ENCODE measurements at regions not wholly inside any gene's neighbourhood (a gene's known extent, or its start where the extent isn't known, plus 50 kb on each side); places are given as distances from the start of the nearest gene placed in this dataset.

DNA sequence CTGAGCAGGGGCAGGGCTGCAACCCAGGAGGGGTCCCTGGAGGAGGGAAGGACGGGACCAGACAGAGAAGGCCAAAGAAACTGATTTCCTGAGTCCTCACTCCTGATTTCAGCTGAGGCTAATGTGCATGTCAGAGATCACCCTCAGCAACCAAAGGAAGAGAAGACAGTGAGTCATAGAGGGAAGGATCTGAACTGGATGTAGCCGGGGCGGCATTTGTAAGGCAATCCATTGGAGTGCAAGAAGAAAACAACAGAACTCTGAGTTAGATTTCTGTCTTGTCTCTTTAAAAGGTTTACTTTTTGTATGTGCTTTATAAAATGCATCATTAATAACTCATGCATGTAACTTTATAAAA is 105.3 kb upstream of the AGBL1 start:
- DNase-seq (ENCODE audit: low spot score in 2 of 2) (no peak), FAIRE-seq (no peak)

DNA sequence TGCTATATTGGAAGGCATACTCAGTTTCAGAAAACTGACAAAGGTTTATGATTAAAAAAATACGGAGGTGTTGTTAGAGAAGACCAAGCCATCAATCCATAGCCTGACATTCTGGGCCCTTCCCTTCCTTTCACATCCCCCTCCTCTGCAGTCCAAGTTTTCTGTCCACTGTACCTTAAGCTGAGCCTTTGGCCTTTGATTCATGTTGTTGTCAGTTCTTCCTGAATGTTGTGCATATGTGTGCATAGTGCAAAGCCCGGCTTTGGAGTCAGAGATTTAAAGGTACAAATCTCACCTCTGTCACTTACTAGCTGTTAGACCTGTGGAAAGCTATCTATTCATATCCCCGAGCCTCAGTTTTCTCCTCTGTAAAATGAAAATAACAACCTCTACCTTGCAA is 104.9 kb upstream of the AGBL1 start:
- FAIRE-seq, result no peak
- DNase-seq (ENCODE audit: low spot score in 2 of 2), result no peak

DNA sequence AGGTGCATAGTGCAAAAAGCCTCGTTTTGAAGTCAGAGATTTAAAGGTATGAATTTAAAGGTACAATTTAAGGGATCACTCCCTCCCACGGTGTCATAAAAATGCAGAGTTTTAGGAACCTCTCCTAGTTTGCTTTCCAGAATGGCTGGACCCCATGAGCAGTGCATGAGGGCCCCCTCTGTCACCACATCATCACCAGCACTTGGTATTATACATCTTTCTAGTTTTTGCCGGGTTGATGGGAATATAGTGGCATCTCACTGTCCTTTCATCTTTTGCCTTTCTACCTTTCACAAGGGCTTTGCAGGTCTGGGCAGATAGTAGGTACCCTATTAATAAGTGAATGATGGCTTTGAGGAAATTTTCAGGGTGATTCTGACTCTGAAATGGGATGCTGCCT is 103.6 kb upstream of the AGBL1 start:
- DNase-seq (ENCODE audit: low spot score in 2 of 2), result no peak
- no peak for FAIRE-seq

DNA sequence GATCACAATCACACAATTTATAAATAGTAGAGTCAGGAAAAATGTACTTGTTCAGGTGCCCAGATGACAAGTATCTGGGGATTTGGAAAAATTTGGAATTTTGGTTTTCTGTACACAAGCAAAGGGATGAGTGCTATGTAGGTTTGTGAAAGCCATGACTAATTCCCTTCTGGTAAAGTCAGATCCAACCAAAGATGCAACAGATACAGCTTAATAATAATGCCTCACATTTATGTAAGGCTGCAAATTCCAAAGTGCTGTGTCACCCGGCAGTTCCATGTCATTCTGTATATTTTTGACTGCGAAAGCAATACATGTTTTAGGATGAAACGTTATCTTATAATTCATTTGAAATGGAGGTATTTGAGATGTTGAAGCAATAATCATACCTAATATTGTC is 102.7 kb upstream of the AGBL1 start:
- FAIRE-seq, result no peak
- no peak for DNase-seq (ENCODE audit: low spot score in 2 of 2)

DNA sequence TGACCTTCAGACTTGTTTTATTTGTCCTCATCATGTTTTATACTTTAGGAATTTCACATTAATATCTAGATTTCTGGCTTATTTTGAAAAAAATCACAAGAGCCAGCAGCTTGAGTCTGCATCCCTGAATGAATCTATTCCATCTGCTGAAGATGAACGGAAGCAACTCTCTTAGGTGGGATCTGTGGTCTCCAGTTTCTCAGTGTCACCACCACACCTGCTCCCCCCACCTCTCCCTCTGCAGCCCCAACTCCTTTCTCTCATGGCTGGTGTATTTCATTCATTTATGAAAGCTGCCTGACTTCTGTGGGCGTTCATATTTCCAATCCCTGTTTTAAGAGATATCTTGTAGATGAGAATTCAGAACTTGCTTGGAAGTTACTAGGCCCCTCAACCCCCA is 102.1 kb upstream of the AGBL1 start:
- DNase-seq (ENCODE audit: low spot score in 2 of 2) (no peak), FAIRE-seq (no peak)

DNA sequence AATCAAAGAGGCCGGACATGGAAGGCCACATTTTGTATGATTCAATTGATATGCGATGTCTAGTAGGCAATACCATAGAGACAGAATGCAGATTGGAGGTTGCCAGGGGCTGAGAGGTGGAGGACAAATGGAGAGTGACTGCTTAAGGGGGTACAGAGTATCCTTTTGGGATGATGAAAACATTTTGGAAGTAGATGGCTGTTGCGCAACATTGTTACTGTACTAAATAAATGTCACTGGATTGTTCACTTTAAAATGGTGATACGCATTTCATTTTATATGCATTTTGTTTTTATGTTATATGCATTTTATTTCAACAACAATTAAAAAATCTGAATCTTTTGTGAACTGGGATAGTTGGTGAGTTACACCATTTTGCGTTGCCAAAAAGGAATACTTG is 99.7 kb upstream of the AGBL1 start:
- no peak for DNase-seq (ENCODE audit: low spot score in 2 of 2)
- no peak for FAIRE-seq

DNA sequence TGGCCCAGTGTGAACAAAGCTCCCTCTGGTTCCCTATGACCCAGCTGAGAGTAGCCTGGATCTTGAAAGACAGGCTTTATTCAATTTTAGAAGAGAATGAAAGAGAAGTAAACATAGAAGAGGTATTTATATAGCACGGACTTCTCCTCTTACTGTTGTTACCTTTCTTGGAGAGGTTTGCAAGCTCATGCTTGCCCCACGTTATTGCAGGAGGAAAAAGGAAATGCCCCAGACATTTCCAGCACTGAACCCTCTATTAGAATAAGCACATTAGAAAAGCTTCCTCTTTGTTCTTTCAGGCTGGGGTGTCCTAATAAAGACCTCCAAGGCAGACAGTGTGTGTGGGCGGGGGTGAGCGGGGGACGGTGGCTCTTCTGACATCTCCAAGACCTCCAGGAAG is 98.7 kb upstream of the AGBL1 start:
- DNase-seq (ENCODE audit: low spot score in 2 of 2) (no peak), FAIRE-seq (no peak)

DNA sequence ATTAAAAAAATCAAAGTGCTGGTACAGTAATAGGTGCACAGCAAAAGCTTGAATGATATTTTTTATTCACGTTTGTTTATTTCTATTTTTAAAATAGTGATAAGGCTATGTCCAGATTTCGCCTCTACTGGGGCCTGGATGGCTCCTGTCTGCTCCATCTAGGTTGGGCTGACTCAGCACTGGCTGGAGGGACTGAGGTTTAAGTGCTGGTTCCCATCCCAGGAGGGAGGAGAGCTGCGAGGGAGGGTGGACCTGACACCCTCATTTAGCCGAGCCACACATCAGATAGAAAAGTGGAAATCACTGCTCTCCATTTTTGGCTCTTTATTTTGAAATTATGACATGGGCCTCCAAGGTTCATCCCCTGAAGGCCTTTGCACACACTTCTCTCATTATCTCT is 95.4 kb upstream of the AGBL1 start:
- FAIRE-seq (no peak), DNase-seq (ENCODE audit: low spot score in 2 of 2) (no peak)

DNA sequence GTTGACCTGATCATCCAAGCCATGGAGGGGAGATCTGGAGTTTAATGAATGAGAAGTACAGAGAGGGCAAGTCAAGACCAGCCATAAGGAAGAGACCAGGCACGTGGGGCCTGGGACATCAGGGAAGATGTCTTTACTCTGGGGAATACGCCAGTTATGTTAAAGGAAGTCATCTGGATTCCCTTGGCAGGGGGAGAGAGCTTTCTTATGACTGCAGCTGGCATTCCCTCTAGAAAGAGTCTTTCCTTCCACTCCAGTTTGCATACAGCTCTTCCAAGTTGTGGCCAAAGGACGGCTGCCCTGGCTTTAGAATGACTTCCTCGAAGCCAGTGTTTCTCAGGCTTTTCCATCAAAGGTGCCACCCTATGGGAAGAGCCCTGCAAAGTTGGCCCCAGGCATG is 93.6 kb upstream of the AGBL1 start:
- no peak for FAIRE-seq
- no peak for DNase-seq (ENCODE audit: low spot score in 2 of 2)

DNA sequence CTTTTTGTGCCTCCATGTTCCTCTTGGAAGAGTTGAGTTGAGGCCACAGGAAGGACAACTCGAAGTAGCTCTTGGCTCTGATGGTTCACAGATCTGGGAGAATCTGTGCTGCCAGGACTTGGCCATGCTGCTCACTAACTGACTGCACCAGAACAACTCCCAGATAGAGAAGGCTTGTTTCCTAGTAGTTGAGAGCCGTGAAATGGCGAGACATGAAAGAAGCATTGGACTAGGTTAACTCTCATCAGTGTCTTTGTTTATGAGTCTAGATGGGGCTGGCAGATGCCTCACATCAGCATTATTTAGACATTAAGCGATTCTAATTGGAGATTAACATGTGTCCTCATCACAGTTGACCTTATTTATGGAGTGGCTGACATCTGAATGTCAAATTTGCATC is 92.9 kb upstream of the AGBL1 start:
- DNase-seq (ENCODE audit: low spot score in 2 of 2) (no peak), FAIRE-seq (no peak)

DNA sequence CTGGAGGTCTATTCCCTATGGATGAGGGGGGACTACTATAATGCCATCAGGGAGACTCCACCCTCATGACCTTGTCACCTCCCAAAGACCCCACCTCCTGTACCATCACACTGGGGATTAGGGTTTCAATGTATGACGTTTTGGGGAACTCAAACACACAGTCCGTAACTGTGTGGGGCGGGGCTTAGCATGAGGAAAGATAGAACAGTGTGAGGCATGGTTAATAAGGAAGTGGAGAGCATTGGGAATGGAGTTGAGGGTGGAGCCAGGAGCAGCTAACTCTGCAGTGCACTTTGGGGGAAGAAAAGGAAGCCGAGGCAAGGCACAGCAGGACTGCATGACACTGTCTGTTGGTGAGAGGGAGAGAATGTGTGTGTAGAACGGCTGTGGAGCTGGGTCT is 90.9 kb upstream of the AGBL1 start:
- DNase-seq (ENCODE audit: low spot score in 2 of 2) (no peak), FAIRE-seq (no peak)

DNA sequence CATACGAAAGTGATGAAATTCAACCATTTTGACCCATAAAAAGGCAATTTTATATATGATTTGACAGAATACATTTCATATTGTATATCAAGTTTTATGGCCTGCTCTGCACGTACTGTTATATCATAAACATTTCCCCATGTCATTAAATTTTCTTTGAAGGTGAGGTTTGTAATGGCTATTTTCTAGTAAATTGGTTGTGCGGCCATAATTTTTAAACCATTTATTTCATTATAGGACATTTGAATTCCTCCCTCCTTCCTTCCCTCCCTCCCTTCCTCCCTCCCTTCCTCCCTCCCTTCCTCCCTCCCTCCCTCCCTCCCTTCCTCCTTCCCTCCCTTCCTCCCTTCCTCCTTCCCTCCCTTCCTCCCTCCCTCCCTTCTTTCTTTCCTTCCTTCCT is 87.4 kb upstream of the AGBL1 start:
- FAIRE-seq (no peak), DNase-seq (ENCODE audit: low spot score in 2 of 2) (no peak)

DNA sequence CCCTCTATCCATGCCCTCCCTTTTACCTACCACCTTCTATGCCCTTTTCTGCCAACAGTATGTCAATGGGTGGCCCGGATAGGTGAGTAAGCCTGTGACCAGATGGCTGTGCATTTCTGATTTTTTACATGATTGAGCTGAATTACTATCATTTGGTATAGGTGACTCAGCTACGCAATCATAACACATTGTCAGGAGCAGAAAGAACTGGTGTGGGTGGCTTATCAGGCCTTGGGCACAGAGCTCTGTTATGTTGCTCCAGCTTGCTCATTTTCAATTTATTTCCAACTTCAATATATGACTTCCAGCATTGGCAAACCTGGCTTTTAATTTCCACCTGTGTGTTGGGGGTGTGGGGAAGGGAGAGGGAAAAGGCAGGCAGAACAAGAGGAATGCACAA is 86.6 kb upstream of the AGBL1 start:
- FAIRE-seq (no peak), DNase-seq (ENCODE audit: low spot score in 2 of 2) (no peak)

DNA sequence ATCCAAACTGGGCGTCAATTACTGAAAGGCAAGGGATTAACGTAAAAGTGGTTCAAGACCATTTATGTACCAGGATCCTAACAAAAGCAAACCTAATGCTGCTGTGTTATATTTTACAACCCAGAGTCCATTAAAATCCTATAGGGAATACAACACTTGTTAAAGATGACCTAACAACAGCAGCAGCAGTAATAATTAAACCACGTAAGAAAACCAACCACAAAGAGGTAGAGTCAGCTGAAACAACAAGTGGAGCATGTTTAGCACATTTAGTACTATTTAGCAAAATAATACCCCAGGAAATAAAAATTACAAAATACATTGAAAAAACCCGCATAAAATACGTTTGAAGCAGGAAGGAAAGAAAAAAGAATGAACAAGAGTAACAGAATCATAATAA is 82.1 kb upstream of the AGBL1 start:
- FAIRE-seq, result no peak

DNA sequence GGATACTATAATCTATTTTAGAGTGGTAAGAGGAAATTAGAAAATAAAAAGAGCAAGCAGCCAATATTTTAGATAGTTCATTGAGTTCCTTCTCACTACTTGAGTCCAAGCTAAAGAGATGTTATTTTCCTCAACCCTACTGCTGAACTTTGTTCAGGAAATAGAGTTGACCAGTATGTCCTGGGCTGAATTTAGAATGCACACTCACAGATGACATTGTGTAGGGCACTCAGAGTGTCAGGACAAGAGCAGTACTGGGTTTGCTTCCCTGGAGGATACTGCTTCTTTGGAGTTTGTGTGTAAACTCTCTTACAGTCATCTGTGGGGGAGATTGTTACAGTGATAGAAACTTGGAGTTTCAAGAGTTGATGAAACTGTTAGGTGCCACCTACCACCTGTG is 80.0 kb upstream of the AGBL1 start:
- DNase-seq (ENCODE audit: low spot score in 2 of 2), result no peak
- FAIRE-seq, result no peak

More for the DNA sequence above, 82.1 kb upstream of the AGBL1 start:
- no peak for DNase-seq (ENCODE audit: low spot score in 2 of 2)

DNA sequence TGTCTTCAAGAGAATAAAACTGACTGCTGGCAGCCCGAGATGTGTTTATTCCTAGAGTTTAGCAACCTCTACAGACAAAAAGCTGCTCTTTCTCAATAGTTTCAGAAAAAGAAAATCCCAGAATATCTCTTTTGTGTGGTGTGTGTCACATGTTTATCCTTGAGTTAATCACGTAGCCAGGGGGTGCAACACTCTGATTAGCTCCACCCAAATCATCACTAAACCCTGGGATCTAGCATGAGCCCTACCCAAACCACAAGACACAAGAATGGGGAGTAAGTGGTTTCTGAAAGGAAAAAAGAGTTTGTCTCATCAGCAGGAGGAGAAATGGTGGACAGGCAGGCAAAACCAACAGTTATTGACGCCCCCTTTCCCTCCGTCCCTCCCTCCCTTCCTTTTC is 78.5 kb upstream of the AGBL1 start:
- DNase-seq (ENCODE audit: low spot score in 2 of 2) (no peak), FAIRE-seq (no peak)

DNA sequence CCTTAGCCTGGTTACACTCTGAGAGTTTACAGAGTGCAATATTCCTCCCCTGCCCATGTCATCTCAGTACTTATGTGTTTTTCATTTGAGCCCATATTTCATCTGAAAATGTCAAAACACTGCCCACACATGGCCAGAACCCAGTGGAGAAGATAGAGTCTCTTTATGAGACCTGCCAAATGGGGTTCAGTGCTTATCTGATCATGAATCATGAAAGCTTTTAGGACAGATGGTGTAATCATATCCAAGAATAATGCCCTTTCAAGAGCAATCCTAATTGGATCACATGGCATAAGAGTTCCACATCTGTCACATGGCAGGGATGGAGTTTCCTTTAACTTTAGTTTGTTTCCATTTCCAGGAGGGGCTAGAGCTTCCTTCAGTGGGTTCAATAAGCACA is 77.2 kb upstream of the AGBL1 start:
- FAIRE-seq (no peak), DNase-seq (ENCODE audit: low spot score in 2 of 2) (no peak)

DNA sequence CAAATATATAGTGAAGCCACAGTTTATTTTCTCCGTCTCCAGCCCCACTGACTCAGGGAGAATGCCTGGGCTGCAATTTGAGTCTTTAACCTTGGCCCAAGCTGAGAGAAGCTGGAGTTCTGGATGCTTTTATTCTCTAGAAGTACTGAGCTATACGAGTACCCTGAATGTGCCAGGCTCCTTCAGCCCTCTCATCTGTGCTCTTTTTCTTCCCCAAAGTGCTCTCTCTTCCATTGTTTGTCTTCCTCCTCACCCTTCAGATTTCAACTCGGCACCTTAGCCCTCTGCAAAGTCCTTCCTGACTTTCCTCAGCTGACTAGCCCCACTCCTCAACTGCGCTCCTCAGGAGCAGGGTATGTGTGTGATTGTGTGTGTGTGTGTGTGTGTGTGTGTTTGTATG is 75.6 kb upstream of the AGBL1 start:
- FAIRE-seq, result no peak

DNA sequence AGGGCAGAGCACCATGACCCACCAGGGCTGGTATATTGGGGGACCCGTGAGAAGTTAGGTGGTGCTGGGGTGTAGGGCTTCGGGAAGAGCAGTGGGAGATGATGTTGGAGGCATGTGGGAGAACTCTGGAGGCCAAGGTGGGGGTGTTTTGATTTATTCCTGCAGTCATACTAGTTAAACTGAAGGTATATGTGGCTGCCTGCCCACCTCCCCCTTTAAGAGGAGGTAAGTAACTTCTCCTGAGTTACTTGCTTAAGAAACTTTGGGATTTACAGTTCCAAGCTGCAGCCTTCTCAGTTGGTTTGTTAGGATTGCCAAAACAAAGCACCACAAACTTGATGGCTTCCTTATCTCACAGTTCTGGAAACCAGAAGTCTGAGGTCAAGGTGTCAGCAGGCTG is 73.1 kb upstream of the AGBL1 start:
- DNase-seq (ENCODE audit: low spot score in 2 of 2) (no peak), FAIRE-seq (no peak)

More for the DNA sequence above, 75.6 kb upstream of the AGBL1 start:
- no peak for DNase-seq (ENCODE audit: low spot score in 2 of 2)

DNA sequence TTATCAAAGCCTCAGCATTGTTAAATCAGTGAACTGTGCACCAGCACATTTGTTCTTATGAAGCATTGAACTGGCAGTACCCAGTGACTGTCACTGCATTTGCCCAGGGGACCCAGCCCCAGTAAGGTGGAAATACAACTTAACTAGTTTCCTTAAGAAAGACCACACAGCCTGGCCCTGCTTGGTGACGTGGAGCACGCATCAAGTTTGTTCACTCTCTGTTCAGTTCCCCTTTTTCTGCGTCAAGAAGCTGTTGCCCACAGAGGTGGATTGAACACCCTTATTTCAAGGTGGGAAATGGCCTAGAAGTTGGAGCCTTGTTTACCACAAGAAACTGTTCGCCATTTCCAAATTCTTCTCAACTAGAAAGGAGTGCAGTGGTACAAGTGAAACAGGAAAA is 69.9 kb upstream of the AGBL1 start:
- no peak for DNase-seq (ENCODE audit: low spot score in 2 of 2)
- FAIRE-seq, result no peak

DNA sequence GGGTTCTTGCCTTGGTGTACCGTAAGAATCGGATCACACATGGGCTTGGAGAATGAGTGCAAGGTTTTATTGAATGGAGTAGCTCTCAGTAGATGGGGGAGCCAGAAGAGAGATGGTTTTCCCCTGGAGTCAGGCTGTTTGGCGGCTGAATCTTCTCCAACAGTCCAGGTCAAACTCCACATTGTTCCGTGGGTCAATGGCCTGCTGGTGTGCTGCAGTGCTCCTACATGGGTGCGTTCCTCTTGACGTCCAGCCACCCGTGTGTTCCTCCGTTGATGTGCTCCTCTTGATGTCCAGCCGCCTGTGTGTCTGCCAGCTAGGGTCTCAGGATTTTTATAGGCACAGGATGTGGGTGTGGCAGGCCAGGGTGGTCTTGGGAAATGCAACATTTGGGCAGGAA is 69.3 kb upstream of the AGBL1 start:
- no peak for FAIRE-seq

DNA sequence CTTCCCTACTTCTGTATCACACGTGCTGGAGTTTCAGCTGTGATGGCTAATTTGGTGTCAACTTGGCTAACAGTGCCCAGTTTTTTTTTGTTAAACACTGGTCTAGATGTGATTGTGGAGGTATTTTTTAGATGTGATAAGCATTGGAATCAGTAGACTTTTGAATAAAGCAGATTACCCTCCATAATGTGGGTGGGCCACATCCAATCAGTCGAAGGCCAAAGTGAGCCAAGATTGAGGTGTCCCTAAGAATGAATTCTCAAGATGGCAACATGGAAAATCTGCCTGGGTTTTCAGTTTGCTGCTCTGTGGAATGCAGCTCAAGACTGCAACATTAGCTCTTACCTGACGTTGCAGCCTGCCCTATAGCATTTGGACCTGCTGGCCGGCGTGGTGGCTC is 68.8 kb upstream of the AGBL1 start:
- FAIRE-seq, result no peak
- no peak for DNase-seq (ENCODE audit: low spot score in 2 of 2)

More for the DNA sequence above, 69.3 kb upstream of the AGBL1 start:
- no peak for DNase-seq (ENCODE audit: low spot score in 2 of 2)

DNA sequence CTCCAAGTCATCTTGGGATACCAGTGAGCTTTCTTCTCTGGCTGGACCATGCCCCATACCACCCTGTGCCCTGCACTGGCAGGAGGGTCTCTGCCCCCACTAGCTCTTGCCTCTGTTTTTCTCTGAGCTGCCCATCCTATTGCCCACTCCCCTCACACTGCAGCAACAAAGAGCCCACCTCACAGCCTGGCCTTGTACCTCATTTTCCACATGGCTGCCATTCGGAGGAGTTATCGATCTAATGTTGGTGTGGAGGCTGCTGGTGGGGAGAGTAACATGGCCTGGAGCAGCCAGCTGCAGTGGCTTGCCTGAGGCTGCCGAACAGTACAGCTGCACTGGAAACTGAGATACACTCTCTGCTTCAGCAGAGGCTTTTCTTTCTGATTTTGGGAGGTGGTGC is 65.7 kb upstream of the AGBL1 start:
- no peak for FAIRE-seq
- no peak for DNase-seq (ENCODE audit: low spot score in 2 of 2)

DNA sequence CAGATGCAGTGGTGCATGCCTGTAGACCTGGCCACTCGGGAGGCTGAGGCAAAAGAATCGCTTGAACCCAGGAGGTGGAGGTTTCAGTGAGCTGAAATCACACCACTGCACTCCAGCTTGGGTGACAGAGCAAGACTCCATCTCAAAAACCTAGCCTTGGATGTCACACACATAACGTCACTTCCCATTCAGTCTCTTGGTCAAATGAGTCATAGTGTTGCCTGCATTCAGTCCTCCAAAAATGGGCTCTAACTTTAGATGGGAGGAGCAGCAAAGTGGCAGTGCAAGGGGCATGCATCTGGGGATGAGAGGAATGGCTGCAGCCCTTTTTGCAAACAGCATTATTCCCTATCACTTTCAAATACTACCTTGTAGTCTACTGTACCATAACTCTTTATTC is 62.9 kb upstream of the AGBL1 start:
- FAIRE-seq, result no peak

More for the DNA sequence above, 62.9 kb upstream of the AGBL1 start:
- DNase-seq (ENCODE audit: low spot score in 2 of 2), result no peak

Measured in frontal cortex (tissue), 3 donors.